ENCODE measurements at regions not wholly inside any gene's neighbourhood (a gene's known extent, or its start where the extent isn't known, plus 50 kb on each side); places are given as distances from the start of the nearest gene placed in this dataset.

DNA sequence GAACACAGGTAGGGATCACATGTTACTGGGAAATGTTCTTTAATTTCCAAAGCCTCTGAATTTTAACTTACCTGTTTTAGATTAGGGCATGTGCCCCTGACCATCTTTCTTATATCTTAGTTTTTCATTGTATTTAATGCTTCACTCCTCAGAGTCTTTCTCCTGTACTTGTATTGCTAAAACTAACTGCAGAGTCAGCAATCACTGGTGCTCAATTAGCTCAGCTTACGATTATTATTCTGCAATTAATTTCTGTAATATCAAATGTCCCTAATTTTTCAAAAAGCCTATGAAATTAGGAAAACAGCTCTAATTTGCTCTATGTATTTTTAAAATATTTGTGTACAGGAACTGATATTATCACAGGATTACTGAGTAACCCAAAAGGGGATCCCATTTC, 693.2 kb upstream of the SLC8A1 start:
- no peaks in the 10 kb centered on the region for H3K36me3 ChIP-seq (ENCODE audit: low read depth)
- DNase-seq (no peak), ATAC-seq (no peak)
- TF ChIP-seq CTCF (IDR thresholded peaks at IDR 0.05) = no peak
- no peak overlapping the region for H3K4me3 ChIP-seq
- no peaks in the 10 kb centered on the region for H3K4me1 ChIP-seq (ENCODE audit: low read depth)
- H3K9me3 ChIP-seq = no peaks in the 10 kb centered on the region
- intact Hi-C loops (cut with DNase I, micrococcal nuclease) = no loop called here

GRCh38 chr2:41149054-41149453, 697.2 kb upstream of the SLC8A1 start:
- no peaks in the 10 kb centered on the region for H3K9me3 ChIP-seq
- DNase-seq (no peak), ATAC-seq (no peak)
- H3K4me1 ChIP-seq (ENCODE audit: low read depth) = no peaks in the 10 kb centered on the region
- no peak for TF ChIP-seq CTCF (IDR thresholded peaks at IDR 0.05)
- H3K36me3 ChIP-seq (ENCODE audit: low read depth) = no peaks in the 10 kb centered on the region
- no peak overlapping the region for H3K4me3 ChIP-seq
- intact Hi-C loops (cut with DNase I, micrococcal nuclease) = no loop called here

GRCh38 chr2:41151746-41152145, 699.9 kb upstream of the SLC8A1 start:
- no peak for DNase-seq
- H3K4me1 ChIP-seq (ENCODE audit: low read depth) = no peaks in the 10 kb centered on the region
- H3K9me3 ChIP-seq = peaks cover 3% of the 10 kb centered on the region
- no peak for ATAC-seq
- intact Hi-C loops (cut with DNase I, micrococcal nuclease) = no loop called here
- H3K4me3 ChIP-seq = no peak overlapping the region
- TF ChIP-seq CTCF (IDR thresholded peaks at IDR 0.05) = no peak
- no peaks in the 10 kb centered on the region for H3K36me3 ChIP-seq (ENCODE audit: low read depth)

GRCh38 chr2:41152318-41152717, 700.4 kb upstream of the SLC8A1 start:
- intact Hi-C loops (cut with DNase I, micrococcal nuclease) = no loop called here

DNA sequence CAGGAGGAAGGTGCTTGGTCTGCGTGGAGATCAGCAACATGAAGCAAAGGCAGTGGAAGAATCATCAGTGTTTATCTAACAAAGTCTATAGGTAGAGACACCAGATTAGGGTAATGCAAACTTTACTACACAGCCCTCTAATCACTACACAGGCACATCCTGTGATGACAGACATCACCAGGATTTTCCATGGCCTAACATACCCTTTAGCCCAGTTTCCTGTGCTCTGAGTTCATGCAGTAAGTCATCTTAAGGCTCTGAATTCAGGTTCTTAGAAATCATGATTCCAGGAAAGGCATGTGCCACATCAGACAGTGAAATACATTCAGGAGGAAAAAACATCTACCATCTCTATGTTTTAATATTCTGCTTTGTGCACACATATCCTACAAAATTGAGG, 708.5 kb upstream of the SLC8A1 start:
- ATAC-seq (no peak), DNase-seq (no peak)
- no peak for TF ChIP-seq CTCF (IDR thresholded peaks at IDR 0.05)
- no peaks in the 10 kb centered on the region for H3K4me1 ChIP-seq (ENCODE audit: low read depth)
- no peaks in the 10 kb centered on the region for H3K36me3 ChIP-seq (ENCODE audit: low read depth)
- H3K9me3 ChIP-seq = no peaks in the 10 kb centered on the region
- no peak overlapping the region for H3K4me3 ChIP-seq
- intact Hi-C loops (cut with DNase I, micrococcal nuclease) = no loop called here

More at GRCh38 chr2:41152318-41152717, 700.4 kb upstream of the SLC8A1 start:
- ATAC-seq (no peak), DNase-seq (no peak)
- no peaks in the 10 kb centered on the region for H3K36me3 ChIP-seq (ENCODE audit: low read depth)
- H3K9me3 ChIP-seq = peaks cover 3% of the 10 kb centered on the region
- H3K4me3 ChIP-seq = no peak overlapping the region
- TF ChIP-seq CTCF (IDR thresholded peaks at IDR 0.05) = no peak
- no peaks in the 10 kb centered on the region for H3K4me1 ChIP-seq (ENCODE audit: low read depth)

- Histone ChIP-seq H3K4me1 (ENCODE audit: low read depth) (no peaks in the 10 kb centered on the region), H3K4me3 (no peak overlapping the region), H3K36me3 (ENCODE audit: low read depth) (no peaks in the 10 kb centered on the region), H3K9me3 (no peaks in the 10 kb centered on the region)
- ATAC-seq = no peak
- intact Hi-C loops (cut with DNase I, micrococcal nuclease) = no loop called here
- TF ChIP-seq CTCF (IDR thresholded peaks at IDR 0.05) = no peak
- no peak for DNase-seq
Observed at GRCh38 chr2:41167014-41167413, 715.1 kb upstream of the SLC8A1 start.
